ENCODE measurements at regions not wholly inside any gene's neighbourhood (a gene's known extent, or its start where the extent isn't known, plus 50 kb on each side); places are given as distances from the start of the nearest gene placed in this dataset.
"Not testable (repeated sequence)": the region's sequence is repeated elsewhere in the genome, so short reads cannot be mapped to it uniquely, and the experiment has no call there.

GRCh38 chr3:70615286-70615685 lies 302.8 kb upstream of the MDFIC2 start:
- WGBS, 2 donors = 0 to 38% methylated on average over 1 of the region's 1 CpG
- Histone ChIP-seq H3K36me3 (ENCODE audit: control insufficient read depth in 4 of 4, insufficient read depth in 4 of 4, low read length in 4 of 4) (no peaks in the 10 kb centered on the region), H3K27me3 (ENCODE audit: control insufficient read depth in 3 of 3, insufficient read depth in 3 of 3, low read length in 2 of 3) (no peaks in the 10 kb centered on the region), H3K4me1 (ENCODE audit: control insufficient read depth in 5 of 5, insufficient read depth in 5 of 5, low read length in 5 of 5) (no peaks in the 10 kb centered on the region), H3K4me3 (no peak overlapping the region), H3K27ac (ENCODE audit: low read depth in 1 of 2, low read length in 1 of 2) (no peak overlapping the region), H3K9ac (ENCODE audit: insufficient read depth in 1 of 2, low read length in 2 of 2) (no peak overlapping the region), H3K9me3 (ENCODE audit: control insufficient read depth in 4 of 4, insufficient read depth in 3 of 4, low read length in 3 of 4) (peaks cover 0 to 2% (median 0%) of the 10 kb centered on the region in 4 donors)
- ATAC-seq (ENCODE audit: insufficient read depth, low FRiP score) (no peak), DNase-seq (no peak)
- TF ChIP-seq CTCF (IDR thresholded peaks at IDR 0.05; ENCODE audit: control extremely low read depth, extremely low read depth) = no peak

GRCh38 chr3:70614111-70614510 lies 301.7 kb upstream of the MDFIC2 start:
- Histone ChIP-seq H3K4me1 (ENCODE audit: control insufficient read depth in 5 of 5, insufficient read depth in 5 of 5, low read length in 5 of 5) (no peaks in the 10 kb centered on the region), H3K9me3 (ENCODE audit: control insufficient read depth in 4 of 4, insufficient read depth in 3 of 4, low read length in 3 of 4) (peaks cover 0 to 2% (median 0%) of the 10 kb centered on the region in 4 donors), H3K4me3 (no peak overlapping the region), H3K27ac (ENCODE audit: low read depth in 1 of 2, low read length in 1 of 2) (no peak overlapping the region), H3K27me3 (ENCODE audit: control insufficient read depth in 3 of 3, insufficient read depth in 3 of 3, low read length in 2 of 3) (no peaks in the 10 kb centered on the region), H3K9ac (ENCODE audit: insufficient read depth in 1 of 2, low read length in 2 of 2) (no peak overlapping the region), H3K36me3 (ENCODE audit: control insufficient read depth in 4 of 4, insufficient read depth in 4 of 4, low read length in 4 of 4) (no peaks in the 10 kb centered on the region)
- DNase-seq (no peak), ATAC-seq (ENCODE audit: insufficient read depth, low FRiP score) (no peak)
- TF ChIP-seq CTCF (IDR thresholded peaks at IDR 0.05; ENCODE audit: control extremely low read depth, extremely low read depth) = no peak
- WGBS, 2 donors = 82 to 83% methylated on average over 6 of the region's 6 CpGs

GRCh38 chr3:70612920-70613319 lies 300.5 kb upstream of the MDFIC2 start:
- H3K4me1 ChIP-seq (ENCODE audit: control insufficient read depth in 5 of 5, insufficient read depth in 5 of 5, low read length in 5 of 5) = no peaks in the 10 kb centered on the region
- no peak for TF ChIP-seq CTCF (IDR thresholded peaks at IDR 0.05; ENCODE audit: control extremely low read depth, extremely low read depth)
- DNase-seq (no peak), ATAC-seq (ENCODE audit: insufficient read depth, low FRiP score) (no peak)
- no peak overlapping the region for H3K4me3 ChIP-seq
- H3K27me3 ChIP-seq (ENCODE audit: control insufficient read depth in 3 of 3, insufficient read depth in 3 of 3, low read length in 2 of 3) = no peaks in the 10 kb centered on the region
- 96% methylated on average over 11 of the region's 11 CpGs for WGBS, 2 donors
- H3K36me3 ChIP-seq (ENCODE audit: control insufficient read depth in 4 of 4, insufficient read depth in 4 of 4, low read length in 4 of 4) = no peaks in the 10 kb centered on the region
- no peak overlapping the region for H3K27ac ChIP-seq (ENCODE audit: low read depth in 1 of 2, low read length in 1 of 2)
- no peak overlapping the region for H3K9ac ChIP-seq (ENCODE audit: insufficient read depth in 1 of 2, low read length in 2 of 2)
- H3K9me3 ChIP-seq (ENCODE audit: control insufficient read depth in 4 of 4, insufficient read depth in 3 of 4, low read length in 3 of 4) = peaks cover 0 to 2% (median 0%) of the 10 kb centered on the region in 4 donors

- DNase-seq; H3K36me3 ChIP-seq (ENCODE audit: control insufficient read depth in 4 of 4, insufficient read depth in 4 of 4, low read length in 4 of 4): not testable (repeated sequence)
- WGBS, 2 donors = 96% methylated on average over 25 of the region's 25 CpGs
Observed at GRCh38 chr3:70611667-70612277, 299.3 kb upstream of the MDFIC2 start.

More at GRCh38 chr3:70611667-70612277, 299.3 kb upstream of the MDFIC2 start:
- not testable (repeated sequence) for H3K9ac ChIP-seq (ENCODE audit: insufficient read depth in 1 of 2, low read length in 2 of 2); H3K4me3 ChIP-seq; H3K4me1 ChIP-seq (ENCODE audit: control insufficient read depth in 5 of 5, insufficient read depth in 5 of 5, low read length in 5 of 5); H3K27me3 ChIP-seq (ENCODE audit: control insufficient read depth in 3 of 3, insufficient read depth in 3 of 3, low read length in 2 of 3); H3K27ac ChIP-seq (ENCODE audit: low read depth in 1 of 2, low read length in 1 of 2); ATAC-seq (ENCODE audit: insufficient read depth, low FRiP score); H3K9me3 ChIP-seq (ENCODE audit: control insufficient read depth in 4 of 4, insufficient read depth in 3 of 4, low read length in 3 of 4)

Measured in lung (tissue), 11 donors.